ENCODE measurements at regions not wholly inside any gene's neighbourhood (a gene's known extent, or its start where the extent isn't known, plus 50 kb on each side); places are given as distances from the start of the nearest gene placed in this dataset.

DNA sequence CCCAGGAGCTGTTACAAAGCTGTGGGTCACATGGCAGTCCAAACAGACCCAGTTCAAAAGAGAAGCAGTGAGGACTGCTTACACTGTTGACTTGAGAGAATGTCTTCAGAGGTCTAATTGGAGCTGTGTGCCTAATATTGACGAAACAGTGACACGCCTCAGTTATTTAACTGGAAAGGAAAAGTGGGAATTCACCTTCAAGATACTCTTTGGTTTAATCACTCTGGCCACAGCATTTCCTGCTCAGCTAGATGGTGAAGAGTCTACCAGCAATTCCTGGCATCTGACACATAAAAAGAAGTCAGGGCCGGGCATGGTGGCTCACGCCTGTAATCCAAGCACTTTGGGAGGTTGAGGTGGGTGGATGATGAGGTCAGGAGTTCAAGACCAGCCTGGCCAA is 326.4 kb downstream of the SV2B start (continued):
- TF ChIP-seq ZBTB33 (IDR thresholded peaks at IDR 0.05; ENCODE audit: extremely low read depth, insufficient replicate concordance, low read length): no peak

GRCh38 chr15:91429973-91430372 is 329.9 kb downstream of the SV2B start:
- intact Hi-C loops (cut with micrococcal nuclease): no loop called here
- no TSS peak for BruUV-seq (replicated peaks)
- no peak overlapping the region for H3K9ac ChIP-seq (ENCODE audit: low read length)
- no peak overlapping the region for H2AFZ ChIP-seq (ENCODE audit: low read depth, low read length, poor library complexity, severe bottlenecking)
- ChIA-PET POLR2A (no interaction called here), RAD21 (ENCODE audit: low non-redundant PET in 1 of 2, low total read pairs in 2 of 2, uncharacterized antibody in 2 of 2, unreplicated experiment in 2 of 2) (no interaction called here), CTCF (no interaction called here)
- H3K36me3 ChIP-seq (ENCODE audit: control insufficient read depth in 1 of 2, insufficient read depth in 2 of 2, low read length in 2 of 2): no peaks in the 10 kb centered on the region
- ATAC-seq (no peak), DNase-seq (ENCODE audit: low read depth, low spot score) (no peak)
- H3K9me2 ChIP-seq (ENCODE audit: insufficient read depth): no peaks in the 10 kb centered on the region
- no peak overlapping the region for H3K4me3 ChIP-seq (replicated peaks in 1 of 2; ENCODE audit: low read depth in 1 of 2, low read length in 2 of 2)
- H3K4me1 ChIP-seq (ENCODE audit: control insufficient read depth in 1 of 2, insufficient read depth in 2 of 2, low read length in 2 of 2): no peaks in the 10 kb centered on the region
- H3K79me2 ChIP-seq (ENCODE audit: insufficient read depth, low read length): no peaks in the 10 kb centered on the region
- H3K4me2 ChIP-seq (ENCODE audit: low read length): no peak overlapping the region
- TF ChIP-seq ZFX (IDR thresholded peaks at IDR 0.05) (no peak), EZH2phosphoT487 (IDR thresholded peaks at IDR 0.05; ENCODE audit: borderline replicate concordance) (no peak), SIN3A (IDR thresholded peaks at IDR 0.05; ENCODE audit: low read depth) (no peak), ZNF274 (IDR thresholded peaks at IDR 0.05; ENCODE audit: low read depth, low read length) (no peak), CTCF (IDR thresholded peaks at IDR 0.05 in 2 of 3, conservative IDR thresholded peaks at IDR 0.05 in 1 of 3; ENCODE audit: borderline replicate concordance in 1 of 3, insufficient read depth in 1 of 3, low read depth in 2 of 3, low read length in 2 of 3) (no peak), TCF7L2 (IDR thresholded peaks at IDR 0.05; ENCODE audit: borderline replicate concordance, extremely low read depth, insufficient read depth, insufficient read length) (no peak)
- TF ChIP-seq, protein P1, sequence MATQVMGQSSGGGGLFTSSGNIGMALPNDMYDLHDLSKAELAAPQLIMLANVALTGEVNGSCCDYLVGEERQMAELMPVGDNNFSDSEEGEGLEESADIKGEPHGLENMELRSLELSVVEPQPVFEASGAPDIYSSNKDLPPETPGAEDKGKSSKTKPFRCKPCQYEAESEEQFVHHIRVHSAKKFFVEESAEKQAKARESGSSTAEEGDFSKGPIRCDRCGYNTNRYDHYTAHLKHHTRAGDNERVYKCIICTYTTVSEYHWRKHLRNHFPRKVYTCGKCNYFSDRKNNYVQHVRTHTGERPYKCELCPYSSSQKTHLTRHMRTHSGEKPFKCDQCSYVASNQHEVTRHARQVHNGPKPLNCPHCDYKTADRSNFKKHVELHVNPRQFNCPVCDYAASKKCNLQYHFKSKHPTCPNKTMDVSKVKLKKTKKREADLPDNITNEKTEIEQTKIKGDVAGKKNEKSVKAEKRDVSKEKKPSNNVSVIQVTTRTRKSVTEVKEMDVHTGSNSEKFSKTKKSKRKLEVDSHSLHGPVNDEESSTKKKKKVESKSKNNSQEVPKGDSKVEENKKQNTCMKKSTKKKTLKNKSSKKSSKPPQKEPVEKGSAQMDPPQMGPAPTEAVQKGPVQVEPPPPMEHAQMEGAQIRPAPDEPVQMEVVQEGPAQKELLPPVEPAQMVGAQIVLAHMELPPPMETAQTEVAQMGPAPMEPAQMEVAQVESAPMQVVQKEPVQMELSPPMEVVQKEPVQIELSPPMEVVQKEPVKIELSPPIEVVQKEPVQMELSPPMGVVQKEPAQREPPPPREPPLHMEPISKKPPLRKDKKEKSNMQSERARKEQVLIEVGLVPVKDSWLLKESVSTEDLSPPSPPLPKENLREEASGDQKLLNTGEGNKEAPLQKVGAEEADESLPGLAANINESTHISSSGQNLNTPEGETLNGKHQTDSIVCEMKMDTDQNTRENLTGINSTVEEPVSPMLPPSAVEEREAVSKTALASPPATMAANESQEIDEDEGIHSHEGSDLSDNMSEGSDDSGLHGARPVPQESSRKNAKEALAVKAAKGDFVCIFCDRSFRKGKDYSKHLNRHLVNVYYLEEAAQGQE (IDR thresholded peaks at IDR 0.05; ENCODE audit: low read depth): no peak
- TF ChIP-seq, protein P2, sequence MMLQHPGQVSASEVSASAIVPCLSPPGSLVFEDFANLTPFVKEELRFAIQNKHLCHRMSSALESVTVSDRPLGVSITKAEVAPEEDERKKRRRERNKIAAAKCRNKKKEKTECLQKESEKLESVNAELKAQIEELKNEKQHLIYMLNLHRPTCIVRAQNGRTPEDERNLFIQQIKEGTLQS (IDR thresholded peaks at IDR 0.05): no peak
- H3K9me3 ChIP-seq (ENCODE audit: control insufficient read depth in 1 of 2, insufficient read depth in 1 of 2, low read depth in 1 of 2, low read length in 2 of 2): no peaks in the 10 kb centered on the region
- H3K27me3 ChIP-seq (ENCODE audit: insufficient read depth, low read length): 0 out of 2 replicates have a peak, but pooled peaks cover 6% of the 10 kb centered on the region
- no peaks in the 10 kb centered on the region; the same call in 1 of the 2 replicates for H4K20me1 ChIP-seq (ENCODE audit: insufficient read depth)
- H3K27ac ChIP-seq (ENCODE audit: low read depth, low read length): no peak overlapping the region

Data from HCT116 (cell line).